ENCODE measurements at regions not wholly inside any gene's neighbourhood (a gene's known extent, or its start where the extent isn't known, plus 50 kb on each side); places are given as distances from the start of the nearest gene placed in this dataset.
"Not testable (repeated sequence)": the region's sequence is repeated elsewhere in the genome, so short reads cannot be mapped to it uniquely, and the experiment has no call there.

GRCh38 chr18:76307293-76307690, 187.8 kb downstream of the ZNF516 start:
- DNase-seq: no peak

- DNase-seq: no peak
These were observed 188.3 kb downstream of the ZNF516 start for GRCh38 chr18:76306685-76307292.

DNA sequence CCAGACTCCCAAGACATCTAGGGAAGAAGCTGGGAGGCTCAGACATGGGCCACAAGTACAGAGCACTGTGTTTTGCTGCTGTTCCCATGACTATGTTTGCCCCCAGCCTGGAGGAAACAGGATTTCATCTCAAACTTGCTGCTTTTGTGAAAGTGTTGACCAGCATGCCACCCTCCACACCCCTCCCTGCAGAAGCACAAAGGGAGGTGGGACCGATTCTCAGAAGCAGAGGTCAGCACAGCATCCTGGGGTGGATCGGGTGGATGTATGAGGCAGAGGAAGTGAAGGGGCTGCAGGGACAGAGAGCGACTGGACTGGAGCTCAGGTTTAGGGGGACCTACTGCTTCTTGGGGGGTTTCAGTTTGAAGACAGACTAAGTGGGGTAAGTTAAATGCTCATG, 209.2 kb downstream of the ZNF516 start:
- DNase-seq: no peak

GRCh38 chr18:76281565-76281964, 213.5 kb downstream of the ZNF516 start:
- DNase-seq: no peak

- no peak for DNase-seq
These were observed 217.2 kb downstream of the ZNF516 start for GRCh38 chr18:76277801-76278200.

DNA sequence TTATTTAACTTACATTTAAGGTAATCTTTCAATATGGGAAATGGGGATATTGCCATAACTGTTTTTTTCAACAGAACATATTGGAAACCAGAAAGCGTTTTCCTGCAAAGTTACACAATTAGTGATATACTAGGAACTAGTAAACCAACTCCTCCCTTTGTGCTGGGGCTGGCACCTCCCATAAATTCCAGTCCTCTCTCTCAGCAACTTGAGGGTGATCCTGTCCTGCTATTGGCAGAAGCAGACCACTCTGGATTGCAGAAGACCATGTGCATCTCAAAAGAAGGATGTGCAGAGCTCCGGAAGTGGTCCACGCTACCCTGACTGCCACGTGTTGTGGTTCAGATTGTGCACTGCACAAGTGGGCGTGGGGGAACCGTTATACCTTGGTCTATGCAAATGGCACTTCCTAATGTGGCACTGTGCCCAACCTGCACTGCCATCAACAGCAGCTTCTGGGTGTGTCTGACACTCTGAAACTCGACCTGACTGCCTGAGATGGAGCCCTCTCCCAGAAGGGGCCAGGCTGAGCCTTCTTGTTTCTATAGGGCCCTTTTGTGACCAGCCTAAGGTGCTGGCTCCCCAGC, 219.2 kb downstream of the ZNF516 start:
- DNase-seq: no peak

GRCh38 chr18:76274468-76275289, 220.4 kb downstream of the ZNF516 start:
- no peak for DNase-seq

DNA sequence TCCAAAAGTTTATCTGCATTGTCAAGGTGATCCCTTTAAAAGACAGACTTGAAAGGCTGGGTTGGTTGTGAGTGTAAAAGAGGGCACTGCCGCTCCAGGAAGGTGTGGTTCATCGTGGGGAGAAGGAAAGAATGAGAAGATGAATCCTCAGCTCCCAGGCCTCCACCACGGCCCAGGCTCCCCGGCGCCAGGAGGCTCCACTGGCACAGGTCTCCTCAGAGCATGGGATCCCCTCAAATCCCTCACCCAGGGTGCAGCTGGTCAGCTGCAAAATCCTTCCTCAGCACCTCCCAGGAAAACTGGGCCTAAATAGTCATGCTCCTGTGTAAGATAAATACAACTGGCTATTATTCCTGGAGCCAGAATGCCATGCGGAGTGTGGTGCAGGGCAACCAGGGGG, 221.1 kb downstream of the ZNF516 start:
- DNase-seq: no peak

DNA sequence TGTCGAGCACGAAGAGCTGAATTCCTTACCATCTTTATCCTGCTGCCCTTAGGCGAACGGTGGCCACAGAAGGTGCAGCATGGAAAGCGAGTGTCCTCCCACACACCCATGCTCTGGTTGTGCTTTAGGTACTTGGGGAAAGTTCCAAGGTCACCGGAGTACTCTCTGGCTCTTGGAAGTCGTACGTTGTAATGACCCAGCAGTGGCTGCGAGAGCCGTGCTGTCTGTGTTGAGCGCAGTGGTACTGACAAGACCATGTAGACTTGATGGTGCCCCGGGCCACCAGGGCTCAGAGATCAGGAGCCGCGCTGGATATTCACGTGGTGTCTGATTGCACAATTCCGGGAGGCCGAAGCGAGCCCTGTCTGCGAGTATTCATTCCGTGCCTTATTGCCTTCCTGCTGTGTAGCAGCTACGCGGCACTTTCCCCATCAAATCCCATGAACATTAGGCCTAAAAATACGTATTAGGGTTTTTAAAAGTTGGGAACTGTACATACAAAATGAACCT, 222.0 kb downstream of the ZNF516 start:
- no peak for DNase-seq

GRCh38 chr18:76267423-76267822, 227.6 kb downstream of the ZNF516 start:
- not testable (repeated sequence) for DNase-seq

- DNase-seq: no peak
These were observed 228.6 kb downstream of the ZNF516 start for GRCh38 chr18:76266236-76266991.

DNA sequence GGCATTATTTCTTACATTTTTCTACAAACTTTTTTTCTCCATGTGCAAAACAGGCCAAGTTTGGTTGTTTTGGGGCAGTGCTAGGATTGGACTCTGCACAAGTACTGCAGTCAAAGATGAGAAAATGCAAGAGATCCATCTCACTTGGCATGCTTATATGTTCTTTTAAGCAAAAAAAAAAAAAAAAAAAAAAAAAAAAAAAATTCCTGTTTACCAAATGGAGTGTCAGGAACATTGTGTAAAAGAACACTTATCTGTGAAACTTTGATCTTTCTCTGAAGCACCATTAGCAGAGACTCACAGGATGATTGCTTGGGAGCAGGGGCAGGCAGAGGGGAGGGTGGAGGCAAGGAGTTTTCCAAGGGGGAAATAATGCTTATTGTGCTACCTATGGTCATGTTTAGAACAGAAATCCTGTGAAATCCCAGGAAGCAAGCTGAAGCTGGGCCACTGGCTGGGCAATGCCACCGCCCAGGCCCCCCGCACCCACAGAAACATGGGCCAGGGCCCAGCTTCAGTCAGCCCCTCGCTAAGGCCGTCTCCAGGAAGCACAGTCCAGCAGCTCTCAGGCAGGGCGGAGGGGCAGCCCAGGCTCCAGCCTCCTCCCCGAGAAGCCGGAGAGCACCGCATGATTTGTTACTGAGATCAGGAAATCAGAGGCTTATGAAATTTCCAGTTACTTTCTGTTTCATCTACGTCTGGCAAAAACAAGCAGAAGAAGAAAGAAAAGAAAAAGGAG, 229.4 kb downstream of the ZNF516 start:
- DNase-seq: peak; percentile 49

GRCh38 chr18:76264876-76265250, 230.2 kb downstream of the ZNF516 start:
- DNase-seq: no peak

DNA sequence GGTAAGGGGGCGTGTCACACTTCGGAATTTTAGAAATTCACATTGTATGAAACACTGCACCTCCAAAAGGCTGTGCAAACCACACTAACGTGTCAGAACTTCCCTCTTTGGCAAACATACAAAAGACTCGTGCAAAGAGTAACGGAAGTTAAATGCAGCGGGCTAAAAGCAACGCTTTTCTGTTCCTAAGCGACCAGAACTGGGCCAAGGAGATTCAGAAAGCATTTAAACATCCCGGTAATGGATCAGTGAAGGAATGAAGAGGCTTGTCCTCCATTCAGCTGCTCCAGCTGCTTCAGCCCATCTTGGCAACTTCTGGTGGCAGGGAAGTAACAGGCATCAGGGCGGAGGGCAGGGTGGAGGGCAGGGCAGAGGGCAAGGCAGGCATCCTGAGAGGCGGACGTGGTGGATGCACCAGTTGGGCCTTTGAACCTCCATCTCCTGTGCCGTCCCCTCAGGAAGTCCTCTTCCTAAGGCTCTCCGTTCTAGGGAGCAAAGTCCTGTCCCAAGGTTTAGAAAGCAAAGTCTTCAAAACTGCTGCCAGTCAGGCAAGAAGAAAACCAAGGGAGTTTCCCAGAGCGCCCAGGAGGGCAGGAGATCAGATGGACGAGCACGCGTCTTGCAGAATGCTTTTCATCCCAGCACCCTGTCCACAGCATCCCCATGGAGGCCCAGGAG, 230.7 kb downstream of the ZNF516 start:
- no peak for DNase-seq

DNA sequence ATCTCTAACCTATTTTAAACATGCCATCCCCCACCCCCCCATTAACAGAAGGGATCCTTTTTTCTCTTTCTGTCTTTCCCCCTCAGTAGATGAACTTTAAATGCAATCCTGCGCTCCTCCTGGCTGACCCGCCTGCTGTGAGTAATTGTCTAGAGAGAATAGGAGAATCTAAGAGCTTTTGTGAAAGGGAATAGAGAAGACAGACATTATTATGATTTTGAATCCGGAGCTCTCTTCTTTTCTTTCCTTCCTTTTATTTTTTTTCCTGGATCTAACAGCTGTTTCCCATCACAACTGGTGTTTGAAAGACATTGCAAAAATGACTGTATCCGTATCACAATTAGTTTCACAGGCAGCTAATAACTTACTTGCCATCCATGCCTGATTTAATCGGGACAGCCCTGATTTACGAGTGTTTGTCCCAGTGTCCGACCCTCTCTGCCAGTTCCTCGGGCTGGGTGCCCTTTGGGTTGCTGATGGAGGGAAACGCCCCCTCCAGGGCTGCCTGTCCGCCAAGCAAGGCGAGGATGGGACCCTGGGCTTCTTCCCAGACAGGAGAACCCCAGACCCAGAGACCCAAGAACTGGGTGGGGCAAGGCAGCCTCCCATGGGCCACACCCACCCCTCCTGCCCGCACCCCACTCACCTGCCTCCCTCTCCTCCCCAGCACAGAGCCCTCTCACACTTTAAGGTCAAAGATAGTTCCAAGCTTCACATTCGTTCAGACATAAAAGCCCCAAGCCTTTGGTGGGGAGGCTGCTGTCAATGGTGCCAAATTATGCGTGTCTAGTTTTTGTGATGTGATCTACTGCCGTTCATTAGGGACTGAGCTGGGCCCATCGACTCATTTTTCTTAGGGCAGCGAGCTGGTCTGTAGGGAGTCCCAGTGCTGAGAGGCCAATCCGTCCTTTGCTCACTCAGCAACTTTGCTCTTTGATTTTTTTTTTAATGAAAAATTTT, 231.7 kb downstream of the ZNF516 start:
- no peak for DNase-seq

DNA sequence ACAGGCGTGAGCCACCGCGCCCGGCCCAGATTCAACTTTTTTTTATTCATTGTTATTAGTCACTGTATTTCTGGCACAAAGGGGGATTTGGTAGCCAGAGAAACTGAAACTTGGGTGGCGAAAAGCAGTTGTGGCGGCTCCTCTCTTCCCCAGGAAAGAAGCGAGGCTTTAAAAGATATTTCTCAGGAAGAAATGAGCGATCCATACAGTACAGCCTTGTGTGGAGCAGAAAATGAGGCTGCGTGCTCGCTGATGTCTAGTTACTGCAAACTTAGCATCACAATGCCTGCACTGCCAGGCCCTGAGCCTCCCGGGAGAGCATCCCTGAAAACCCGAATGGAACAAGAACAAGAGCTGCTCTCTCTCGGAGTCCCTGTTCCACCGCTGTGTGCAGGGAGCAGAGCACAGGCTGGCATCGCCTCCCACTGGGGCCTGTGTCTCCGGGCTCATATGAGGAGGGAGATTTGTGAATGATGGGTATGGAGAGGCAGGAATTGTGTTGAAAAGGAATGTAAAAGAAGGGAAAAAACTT, 234.0 kb downstream of the ZNF516 start:
- no peak for DNase-seq

- DNase-seq: no peak
These were observed 235.3 kb downstream of the ZNF516 start for GRCh38 chr18:76259711-76260110.

DNA sequence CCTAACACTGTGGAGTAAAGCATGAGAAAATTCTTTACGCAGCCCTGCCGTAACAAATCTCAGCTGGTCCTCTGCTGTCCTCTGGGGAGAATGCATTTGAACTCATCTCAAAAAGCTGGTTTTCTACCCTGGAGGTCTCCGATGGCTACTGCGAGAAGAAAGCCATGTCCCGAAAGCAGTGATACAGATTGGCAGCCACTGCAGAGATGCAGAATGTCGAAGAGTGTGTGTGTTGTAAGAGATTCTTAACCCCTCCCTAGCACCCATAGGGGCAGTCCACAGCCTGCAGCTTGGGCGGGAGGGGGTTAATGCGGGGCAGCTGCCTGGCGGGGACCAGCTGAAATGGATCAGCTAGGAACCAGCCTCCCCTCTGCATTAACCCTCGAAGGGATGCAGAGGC, 235.9 kb downstream of the ZNF516 start:
- DNase-seq: no peak

DNA sequence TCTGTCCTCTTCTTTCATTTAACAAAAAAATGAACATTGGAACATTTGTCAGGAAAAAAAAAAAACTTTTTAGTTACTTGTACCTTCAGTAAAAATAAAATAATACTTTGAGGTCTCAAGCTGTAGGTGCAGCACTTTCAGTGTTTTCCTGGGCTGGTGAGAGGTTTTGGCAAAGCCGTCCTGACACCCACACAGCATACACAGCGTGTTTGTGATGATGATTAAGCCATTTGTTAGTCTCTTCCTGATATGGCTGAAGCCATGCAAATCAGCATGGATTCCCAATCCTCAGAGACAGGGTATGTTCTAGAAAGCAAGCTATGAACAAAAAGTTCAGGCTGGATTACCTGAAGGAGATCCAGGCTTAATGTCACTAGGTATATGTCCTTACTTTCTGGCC, 236.8 kb downstream of the ZNF516 start:
- DNase-seq: no peak

DNA sequence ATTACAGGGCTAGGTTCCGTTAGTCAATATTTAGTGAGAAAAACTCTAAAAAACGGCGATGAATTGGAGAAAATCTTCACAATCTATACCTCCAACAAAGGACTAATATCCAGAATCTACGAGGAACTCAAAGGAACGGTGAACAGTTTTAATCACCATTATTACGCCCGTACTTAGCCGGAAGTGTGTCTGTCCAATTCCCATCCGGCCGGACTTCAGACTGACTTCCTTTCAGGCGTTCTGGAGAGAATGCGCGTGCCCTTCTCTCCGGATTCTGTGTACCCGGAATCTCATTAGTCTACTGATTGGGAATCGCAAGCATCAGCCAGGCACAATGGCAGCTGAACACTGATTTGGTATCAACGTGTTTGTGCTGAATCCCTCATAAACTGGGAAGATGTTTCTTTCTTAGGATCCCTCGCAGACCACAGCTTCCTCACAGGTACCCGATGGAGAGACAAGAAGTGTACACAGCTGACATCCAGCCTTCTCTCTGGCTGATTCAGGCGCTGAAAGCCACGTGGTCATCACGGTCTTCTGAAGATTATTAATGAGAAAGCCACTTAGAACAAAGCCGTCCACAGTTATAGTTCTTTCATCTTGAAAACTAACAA, 239.9 kb downstream of the ZNF516 start:
- DNase-seq: no peak
